Muscle of leg (tissue), 3 donors: ENCODE measurements at regions not wholly inside any gene's neighbourhood (a gene's known extent, or its start where the extent isn't known, plus 50 kb on each side); places are given as distances from the start of the nearest gene placed in this dataset.

Source experiments
- DNase-seq: peaks from one replicate; pipeline ENCODE4 v3.0.0; 2013
- H3K27ac ChIP-seq: one replicate; pipeline ENCODE4 v1.5.1; 2013; ENCODE audit warnings: mild to moderate bottlenecking, low read length, control low read depth
- H3K27me3 ChIP-seq: one replicate; pipeline ENCODE4 v1.6.1; 2013; ENCODE audit warnings: low read length; ENCODE audit not compliant: control insufficient read depth, insufficient read depth
- H3K36me3 ChIP-seq: one replicate; pipeline ENCODE4 v1.6.1; 2013; ENCODE audit warnings: low read length; ENCODE audit not compliant: control insufficient read depth, insufficient read depth
- H3K4me1 ChIP-seq: one replicate; pipeline ENCODE4 v1.6.1; 2013; ENCODE audit warnings: low read length; ENCODE audit not compliant: control insufficient read depth, insufficient read depth
- H3K4me3 ChIP-seq: one replicate; pipeline ENCODE4 v1.5.1; 2013; ENCODE audit warnings: low read length, control low read depth
- H3K9me3 ChIP-seq: replicated peaks from 2 replicates; pipeline ENCODE4 v1.6.1; 2013; ENCODE audit warnings: low read depth, low read length; ENCODE audit not compliant: control insufficient read depth
- WGBS: methylation state at CpG from one replicate; pipeline ENCODE4 v1.1.5; 2013; ENCODE audit warnings: missing lambda C conversion rate; ENCODE audit not compliant: insufficient coverage; 5-methylcytosine and 5-hydroxymethylcytosine counted together

DNA sequence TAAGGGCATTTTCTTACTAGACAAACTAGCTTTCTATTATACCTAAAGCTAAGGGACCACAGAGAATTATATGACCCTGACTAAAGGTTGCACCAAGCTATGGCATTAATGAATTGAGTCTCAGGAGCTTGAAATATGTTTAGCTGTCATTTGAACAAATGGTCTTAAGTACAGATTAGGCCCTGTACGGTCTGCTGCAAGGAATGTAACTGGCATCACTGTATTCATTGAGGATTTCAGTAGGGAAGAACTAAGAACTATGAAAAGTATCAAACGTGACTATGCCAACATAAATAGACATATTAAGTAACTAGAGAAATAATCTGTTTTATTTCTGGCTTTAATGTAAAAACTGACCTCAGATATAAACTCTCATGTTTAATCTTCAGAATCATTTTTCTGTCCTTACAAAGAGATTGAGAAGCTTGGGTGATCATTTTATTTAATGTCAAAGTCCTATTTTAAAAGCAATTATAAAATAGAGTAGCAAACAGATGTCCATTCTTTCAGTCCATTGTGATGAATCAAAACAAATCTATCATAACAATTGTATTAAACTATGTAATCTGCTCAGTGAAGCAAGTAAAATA is 845.9 kb downstream of the MAT2B start:
- no peak overlapping the region for H3K4me3 ChIP-seq
- no peaks in the 10 kb centered on the region for H3K4me1 ChIP-seq
- no peaks in the 10 kb centered on the region for H3K27me3 ChIP-seq
- no peaks in the 10 kb centered on the region for H3K9me3 ChIP-seq
- no CpG with 5 or more reads among the region's 2 CpGs for WGBS
- H3K27ac ChIP-seq: no peak overlapping the region
- no peak for DNase-seq
- no peaks in the 10 kb centered on the region for H3K36me3 ChIP-seq

GRCh38 chr5:164352695-164353094 is 847.3 kb downstream of the MAT2B start:
- no peaks in the 10 kb centered on the region for H3K4me1 ChIP-seq
- WGBS: no CpG with 5 or more reads among the region's 2 CpGs
- no peak for DNase-seq
- no peaks in the 10 kb centered on the region for H3K36me3 ChIP-seq
- H3K27ac ChIP-seq: no peak overlapping the region
- no peak overlapping the region for H3K4me3 ChIP-seq
- no peaks in the 10 kb centered on the region for H3K27me3 ChIP-seq
- no peaks in the 10 kb centered on the region for H3K9me3 ChIP-seq

- Histone ChIP-seq H3K27me3 (no peaks in the 10 kb centered on the region), H3K4me3 (no peak overlapping the region), H3K4me1 (no peaks in the 10 kb centered on the region), H3K9me3 (no peaks in the 10 kb centered on the region), H3K27ac (no peak overlapping the region), H3K36me3 (no peaks in the 10 kb centered on the region)
- peak; percentile 38 for DNase-seq
- WGBS: no CpG with 5 or more reads among the region's 1 CpG
These were observed 847.7 kb downstream of the MAT2B start for GRCh38 chr5:164353155-164353554.

- H3K4me3 ChIP-seq: no peak overlapping the region
- no CpG with 5 or more reads among the region's 7 CpGs for WGBS
- H3K27ac ChIP-seq: no peak overlapping the region
- H3K36me3 ChIP-seq: no peaks in the 10 kb centered on the region
- no peaks in the 10 kb centered on the region for H3K4me1 ChIP-seq
- DNase-seq: no peak
- no peaks in the 10 kb centered on the region for H3K27me3 ChIP-seq
- no peaks in the 10 kb centered on the region for H3K9me3 ChIP-seq
These were observed 848.8 kb downstream of the MAT2B start for GRCh38 chr5:164354139-164354751.

GRCh38 chr5:164355267-164355830 is 849.9 kb downstream of the MAT2B start:
- no peaks in the 10 kb centered on the region for H3K27me3 ChIP-seq
- no peak for DNase-seq
- 75% methylated on average over 3 of the region's 3 CpGs for WGBS
- H3K4me1 ChIP-seq: no peaks in the 10 kb centered on the region
- H3K9me3 ChIP-seq: no peaks in the 10 kb centered on the region
- H3K36me3 ChIP-seq: no peaks in the 10 kb centered on the region
- no peak overlapping the region for H3K4me3 ChIP-seq
- H3K27ac ChIP-seq: no peak overlapping the region

DNA sequence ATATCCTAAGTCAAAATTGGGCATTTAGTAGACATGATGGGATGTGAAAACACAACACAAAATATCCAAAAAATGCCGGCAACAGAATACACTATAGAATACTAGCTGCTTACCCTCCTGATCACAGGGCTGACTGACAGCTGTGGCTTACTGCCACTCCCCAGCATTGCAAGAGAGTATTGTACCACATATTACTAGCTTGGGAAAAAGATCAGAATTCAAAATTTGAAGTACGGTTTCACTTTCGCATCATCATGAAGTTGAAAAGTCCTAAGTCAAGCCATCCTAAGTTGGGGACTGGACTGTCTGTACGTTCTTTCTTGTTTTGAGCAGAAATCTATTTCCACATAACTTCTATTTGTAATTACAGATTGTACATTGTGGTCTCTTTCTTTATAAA is 851.4 kb downstream of the MAT2B start:
- Histone ChIP-seq H3K27me3 (no peaks in the 10 kb centered on the region), H3K4me3 (no peak overlapping the region), H3K9me3 (no peaks in the 10 kb centered on the region), H3K36me3 (no peaks in the 10 kb centered on the region), H3K27ac (no peak overlapping the region), H3K4me1 (no peaks in the 10 kb centered on the region)
- no peak for DNase-seq
- WGBS: no CpG with 5 or more reads among the region's 4 CpGs

DNA sequence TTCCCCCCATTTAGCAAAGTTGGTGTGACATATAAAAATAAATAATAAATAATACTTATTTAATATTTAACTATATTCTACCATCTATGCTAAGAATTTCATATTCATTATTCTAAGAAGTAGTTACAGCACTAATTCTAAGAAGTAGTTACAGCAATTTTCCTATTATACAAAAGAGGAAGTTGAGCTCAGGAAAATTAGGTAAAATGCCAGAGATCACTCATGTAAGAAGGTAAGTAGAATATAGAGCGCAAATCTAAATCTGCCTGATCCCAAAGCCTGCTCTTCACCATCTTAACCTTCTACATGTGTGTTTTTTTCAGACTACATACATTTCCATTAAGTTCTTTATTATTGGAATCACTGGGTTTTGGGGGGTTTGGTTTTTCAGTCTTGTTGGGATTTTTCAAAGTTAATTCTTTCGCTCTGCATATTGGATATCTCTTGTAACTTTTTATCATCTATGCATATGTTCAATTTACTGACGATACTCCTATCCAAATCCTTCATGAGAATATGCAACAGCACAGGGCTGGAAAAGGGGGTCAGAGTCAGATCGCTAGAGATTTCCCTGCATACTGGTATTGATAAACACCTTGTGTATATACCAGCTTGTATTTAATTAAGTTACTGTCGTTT is 852.1 kb downstream of the MAT2B start:
- H3K4me3 ChIP-seq: no peak overlapping the region
- no peaks in the 10 kb centered on the region for H3K4me1 ChIP-seq
- no peaks in the 10 kb centered on the region for H3K27me3 ChIP-seq
- no peaks in the 10 kb centered on the region for H3K36me3 ChIP-seq
- no CpG with 5 or more reads among the region's 5 CpGs for WGBS
- H3K27ac ChIP-seq: no peak overlapping the region
- no peak for DNase-seq
- no peaks in the 10 kb centered on the region for H3K9me3 ChIP-seq

DNA sequence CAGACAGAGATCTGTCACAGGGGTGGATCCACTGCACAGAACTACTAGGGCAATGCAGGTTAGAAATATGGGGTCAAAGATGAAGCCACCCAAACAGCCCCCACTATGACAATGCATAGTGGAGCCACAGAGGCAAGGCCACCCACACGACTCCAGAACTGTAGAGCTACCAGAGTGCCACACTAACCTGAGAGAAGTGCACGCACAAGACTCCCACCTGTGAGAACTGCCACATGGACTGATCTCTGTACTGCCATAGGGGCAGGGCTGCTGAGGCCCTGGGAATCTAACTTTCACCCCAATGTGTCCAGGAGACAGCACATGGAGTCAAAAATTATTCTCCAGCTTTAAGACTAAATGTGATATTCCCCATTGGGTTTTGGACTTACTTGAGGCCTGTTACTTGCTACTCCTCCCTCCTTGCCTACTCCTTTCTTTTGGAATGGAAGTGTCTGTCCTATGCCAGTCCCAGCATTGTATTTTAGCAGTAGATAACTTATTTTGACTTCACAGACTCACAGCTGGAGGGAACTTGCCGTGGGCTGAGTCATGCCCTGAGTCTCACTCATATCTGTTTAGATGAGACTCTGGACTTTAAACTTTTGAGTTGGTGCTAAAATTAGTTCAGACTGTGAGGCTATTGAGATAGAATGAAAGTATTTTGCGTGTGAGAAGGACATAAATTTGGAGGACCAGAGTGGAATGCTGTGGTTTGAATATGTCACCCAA is 853.3 kb downstream of the MAT2B start:
- no peak overlapping the region for H3K4me3 ChIP-seq
- H3K36me3 ChIP-seq: no peaks in the 10 kb centered on the region
- no peaks in the 10 kb centered on the region for H3K4me1 ChIP-seq
- DNase-seq: no peak
- no peaks in the 10 kb centered on the region for H3K9me3 ChIP-seq
- H3K27ac ChIP-seq: no peak overlapping the region
- 100% methylated on average over 2 of the region's 4 CpGs for WGBS
- H3K27me3 ChIP-seq: no peaks in the 10 kb centered on the region

GRCh38 chr5:164359260-164360255 is 854.1 kb downstream of the MAT2B start:
- no peak overlapping the region for H3K27ac ChIP-seq
- DNase-seq: no peak
- no peaks in the 10 kb centered on the region for H3K9me3 ChIP-seq
- H3K4me1 ChIP-seq: no peaks in the 10 kb centered on the region
- no peak overlapping the region for H3K4me3 ChIP-seq
- no peaks in the 10 kb centered on the region for H3K36me3 ChIP-seq
- no peaks in the 10 kb centered on the region for H3K27me3 ChIP-seq
- WGBS: 74% methylated on average over 3 of the region's 4 CpGs
